ENCODE measurements at regions not wholly inside any gene's neighbourhood (a gene's known extent, or its start where the extent isn't known, plus 50 kb on each side); places are given as distances from the start of the nearest gene placed in this dataset.

DNA sequence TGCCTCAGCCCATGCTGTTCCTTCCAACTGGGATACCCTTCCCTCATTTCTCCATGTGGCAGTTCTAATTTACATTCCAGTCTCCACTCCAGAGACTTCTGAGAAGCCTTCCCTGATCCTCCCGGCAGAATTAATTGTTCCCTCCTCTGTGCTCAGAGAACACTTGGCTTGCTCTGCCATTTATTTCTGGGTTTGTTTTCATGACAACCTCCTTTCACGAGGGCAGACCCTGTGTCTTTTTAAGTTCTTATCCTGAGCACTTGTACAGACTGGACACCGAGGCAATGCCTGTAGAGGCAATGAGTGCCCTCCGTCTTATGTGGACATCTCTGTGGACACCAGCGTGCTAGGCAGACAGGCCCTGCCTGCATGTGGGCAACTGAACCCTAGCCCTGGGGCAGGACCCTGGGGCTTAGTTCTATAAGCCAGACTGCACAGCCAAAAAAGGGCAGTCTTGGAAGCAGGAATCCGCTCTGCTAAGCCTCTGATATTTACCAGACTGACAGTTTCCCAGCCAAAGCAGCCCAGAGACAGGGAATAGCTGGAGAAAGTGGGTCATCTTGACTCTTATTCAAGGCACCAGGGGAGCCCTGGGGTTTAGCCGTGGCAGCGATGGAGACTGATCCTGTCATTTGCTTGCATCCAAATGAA is 474.0 kb downstream of the RPS24 start:
- no peak for TF ChIP-seq TAF1 (IDR thresholded peaks at IDR 0.05; ENCODE audit: borderline replicate concordance, insufficient read depth, low read length)
- TF ChIP-seq, protein P1, sequence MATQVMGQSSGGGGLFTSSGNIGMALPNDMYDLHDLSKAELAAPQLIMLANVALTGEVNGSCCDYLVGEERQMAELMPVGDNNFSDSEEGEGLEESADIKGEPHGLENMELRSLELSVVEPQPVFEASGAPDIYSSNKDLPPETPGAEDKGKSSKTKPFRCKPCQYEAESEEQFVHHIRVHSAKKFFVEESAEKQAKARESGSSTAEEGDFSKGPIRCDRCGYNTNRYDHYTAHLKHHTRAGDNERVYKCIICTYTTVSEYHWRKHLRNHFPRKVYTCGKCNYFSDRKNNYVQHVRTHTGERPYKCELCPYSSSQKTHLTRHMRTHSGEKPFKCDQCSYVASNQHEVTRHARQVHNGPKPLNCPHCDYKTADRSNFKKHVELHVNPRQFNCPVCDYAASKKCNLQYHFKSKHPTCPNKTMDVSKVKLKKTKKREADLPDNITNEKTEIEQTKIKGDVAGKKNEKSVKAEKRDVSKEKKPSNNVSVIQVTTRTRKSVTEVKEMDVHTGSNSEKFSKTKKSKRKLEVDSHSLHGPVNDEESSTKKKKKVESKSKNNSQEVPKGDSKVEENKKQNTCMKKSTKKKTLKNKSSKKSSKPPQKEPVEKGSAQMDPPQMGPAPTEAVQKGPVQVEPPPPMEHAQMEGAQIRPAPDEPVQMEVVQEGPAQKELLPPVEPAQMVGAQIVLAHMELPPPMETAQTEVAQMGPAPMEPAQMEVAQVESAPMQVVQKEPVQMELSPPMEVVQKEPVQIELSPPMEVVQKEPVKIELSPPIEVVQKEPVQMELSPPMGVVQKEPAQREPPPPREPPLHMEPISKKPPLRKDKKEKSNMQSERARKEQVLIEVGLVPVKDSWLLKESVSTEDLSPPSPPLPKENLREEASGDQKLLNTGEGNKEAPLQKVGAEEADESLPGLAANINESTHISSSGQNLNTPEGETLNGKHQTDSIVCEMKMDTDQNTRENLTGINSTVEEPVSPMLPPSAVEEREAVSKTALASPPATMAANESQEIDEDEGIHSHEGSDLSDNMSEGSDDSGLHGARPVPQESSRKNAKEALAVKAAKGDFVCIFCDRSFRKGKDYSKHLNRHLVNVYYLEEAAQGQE (IDR thresholded peaks at IDR 0.05; ENCODE audit: insufficient read depth in 1 of 2, low read depth in 2 of 2, low read length in 2 of 2): no peak
